IMR-90 (cell line): ENCODE measurements at regions not wholly inside any gene's neighbourhood (a gene's known extent, or its start where the extent isn't known, plus 50 kb on each side); places are given as distances from the start of the nearest gene placed in this dataset.

Source experiments
- ATAC-seq: fragments of 200-7000 bp; cut with Tn5 transposase; 2 replicates; pipeline ENCODE4 v1.9.1; 2020; ENCODE audit warnings: low read depth, mild to moderate bottlenecking, moderate library complexity
- BruUV-seq: library from RNA; stranded (reverse); fragments of 400-500 nt; replicated peaks from 2 replicates; lab custom pipeline; 2021; lab: Mats Ljungman, UMichigan
- CTCF ChIA-PET: fragments of 300-600 bp; formaldehyde crosslinking; extraction: SDS; loops from one replicate; lab custom pipeline; 2021; ENCODE audit warnings: antibody characterized with exemption; lab: Yijun Ruan, JAX
- POLR2A ChIA-PET: fragments of 300-600 bp; sonication (Branson Sonifier 250); formaldehyde crosslinking; loops from one replicate; lab custom pipeline; 2022; ENCODE audit warnings: antibody characterized with exemption; ENCODE audit not compliant: unreplicated experiment; lab: Charles Lee
- DNase-seq: peaks from one replicate; pipeline ENCODE4 v3.0.0; 2013
- H2AFZ ChIP-seq: replicated peaks from 2 replicates; pipeline ENCODE3; 2013; ENCODE audit warnings: low read length, mild to moderate bottlenecking; ENCODE audit not compliant: poor library complexity
- H2AK5ac ChIP-seq: 2 replicates; pipeline ENCODE4 v1.6.1; 2013; ENCODE audit warnings: low read depth, low read length, inconsistent platforms
- H2AK9ac ChIP-seq: replicated peaks from 2 replicates; pipeline ENCODE3; 2013; ENCODE audit warnings: mild to moderate bottlenecking, low read depth, low read length, moderate library complexity; ENCODE audit not compliant: poor library complexity
- H2BK120ac ChIP-seq: 2 replicates; pipeline ENCODE4 v1.6.1; 2013; ENCODE audit warnings: low read depth, low read length, inconsistent platforms
- H2BK15ac ChIP-seq: 3 replicates; pipeline ENCODE4 v1.6.1; 2013; ENCODE audit warnings: low read depth, low read length, inconsistent platforms
- H2BK20ac ChIP-seq: 2 replicates; pipeline ENCODE4 v1.6.1; 2013; ENCODE audit warnings: low read depth, mild to moderate bottlenecking, inconsistent platforms, low read length, moderate library complexity
- H2BK5ac ChIP-seq: 2 replicates; pipeline ENCODE4 v1.6.1; 2013; ENCODE audit warnings: mild to moderate bottlenecking, low read depth, low read length, inconsistent platforms; ENCODE audit not compliant: poor library complexity, severe bottlenecking
- H3K14ac ChIP-seq: replicated peaks from 2 replicates; pipeline ENCODE4 v1.6.1; 2013; ENCODE audit warnings: low read depth, low read length, inconsistent platforms
- H3K18ac ChIP-seq: 2 replicates; pipeline ENCODE4 v1.6.1; 2013; ENCODE audit warnings: low read depth, low read length, control low read depth
- H3K23ac ChIP-seq: 2 replicates; pipeline ENCODE4 v1.6.1; 2013; ENCODE audit warnings: low read depth, low read length, inconsistent platforms
- H3K27ac ChIP-seq: 2 replicates; pipeline ENCODE4 v1.5.1; 2013; ENCODE audit warnings: mild to moderate bottlenecking, control low read depth, low read length; ENCODE audit not compliant: insufficient read depth
- H3K27me3 ChIP-seq: 2 replicates; pipeline ENCODE4 v1.6.1; 2013; ENCODE audit warnings: low read length; ENCODE audit not compliant: control insufficient read depth, insufficient read depth
- H3K36me3 ChIP-seq: 2 replicates; pipeline ENCODE4 v1.6.1; 2013; ENCODE audit warnings: low read length, mixed read lengths; ENCODE audit not compliant: control insufficient read depth, insufficient read depth
- H3K4ac ChIP-seq: 2 replicates; pipeline ENCODE4 v1.6.1; 2013; ENCODE audit warnings: low read depth, low read length, inconsistent platforms
- H3K4me1 ChIP-seq: 2 replicates; pipeline ENCODE4 v1.6.1; 2013; ENCODE audit warnings: low read length, mixed read lengths; ENCODE audit not compliant: control insufficient read depth, insufficient read depth
- H3K4me2 ChIP-seq: 2 replicates; pipeline ENCODE4 v1.6.1; 2013; ENCODE audit warnings: low read depth, mild to moderate bottlenecking, control low read depth, low read length, moderate library complexity
- H3K4me3 ChIP-seq: 2 replicates; pipeline ENCODE4 v1.5.1; 2013; ENCODE audit warnings: low read depth, mild to moderate bottlenecking, control low read depth, low read length, moderate library complexity; ENCODE audit not compliant: insufficient read depth
- H3K56ac ChIP-seq: 2 replicates; pipeline ENCODE4 v1.6.1; 2013; ENCODE audit warnings: low read length, inconsistent platforms; ENCODE audit not compliant: insufficient read depth; ENCODE audit errors: extremely low read depth
- H3K79me1 ChIP-seq, 2 experiments: 2 replicates each; pipeline ENCODE4 v1.6.1; 2013; ENCODE audit warnings: low read length in 2 of 2, inconsistent platforms in 1 of 2, low read depth in 1 of 2
- H3K9ac ChIP-seq: 2 replicates; pipeline ENCODE4 v1.6.1; 2013; ENCODE audit warnings: low read depth, low read length, control low read depth
- H3K9me1 ChIP-seq: 2 replicates; pipeline ENCODE4 v1.6.1; 2013; ENCODE audit warnings: low read length, inconsistent platforms; ENCODE audit not compliant: insufficient read depth
- H3K9me3 ChIP-seq: 2 replicates; pipeline ENCODE4 v1.6.1; 2013; ENCODE audit warnings: low read length; ENCODE audit not compliant: control insufficient read depth, insufficient read depth
- H4K20me1 ChIP-seq: 2 replicates; pipeline ENCODE4 v1.6.1; 2013; ENCODE audit warnings: low read length, inconsistent platforms; ENCODE audit not compliant: insufficient read depth
- H4K5ac ChIP-seq: 2 replicates; pipeline ENCODE4 v1.6.1; 2013; ENCODE audit warnings: mild to moderate bottlenecking, low read depth, low read length, control low read depth
- H4K8ac ChIP-seq, 2 experiments: 2 replicates each; pipeline ENCODE4 v1.6.1; 2013; ENCODE audit warnings: low read depth in 2 of 2, low read length in 2 of 2, control low read depth in 1 of 2, inconsistent platforms in 1 of 2
- H4K91ac ChIP-seq: 2 replicates; pipeline ENCODE4 v1.6.1; 2013; ENCODE audit warnings: low read depth, low read length, inconsistent platforms; ENCODE audit not compliant: insufficient read depth
- CEBPB ChIP-seq: IDR thresholded peaks from 2 replicates; pipeline ENCODE4 v1.6.1; 2012; ENCODE audit warnings: low read depth, low read length, improper control_type of control experiment
- WGBS, 2 experiments: methylation state at CpG; one replicate each; pipeline versions ENCODE4 v1.1.5 to v1.1.7; 2013; ENCODE audit warnings: missing lambda C conversion rate in 2 of 2; ENCODE audit not compliant: insufficient read length in 1 of 2; ENCODE audit errors: extremely low coverage in 2 of 2; 5-methylcytosine and 5-hydroxymethylcytosine counted together
- dilution Hi-C: fragments of 300-500 bp; cut with HindIII; formaldehyde crosslinking; loops from one replicate; pipeline ENCODE4 v1.14.3; 2018; ENCODE audit warnings: low sequenced_read_pairs; ENCODE audit not compliant: unreplicated experiment
- in situ Hi-C: fragments of 300-500 bp; cut with MboI; formaldehyde crosslinking; loops from 3 replicates; pipeline ENCODE4 v1.14.3; 2019; ENCODE audit warnings: low sequenced_read_pairs, inconsistent platforms, mixed read lengths
- intact Hi-C: fragments of 100-400 bp; cut with micrococcal nuclease; formaldehyde crosslinking; loops from 2 replicates; pipeline ENCODE4 v1.10.0; 2022
- TF ChIP-seq, protein P1 (sequence below): fragments of 150-350 bp; IDR thresholded peaks from 2 replicates; pipeline ENCODE4 v1.6.1; 2017; ENCODE audit warnings: mild to moderate bottlenecking, antibody characterized with exemption, low read length, low read depth

- WGBS, 2 experiments = 67% methylated on average over 1 of the region's 4 CpGs; no CpG with 5 or more reads in 1 of the 2 experiments
- intact Hi-C loops (no loop called here), in situ Hi-C loops (no loop called here), dilution Hi-C loops (no loop called here)
- no peak overlapping the region for H4K8ac ChIP-seq
- no peak overlapping the region for H2BK15ac ChIP-seq
- no peak overlapping the region for H3K4me3 ChIP-seq
- no peak overlapping the region for H4K5ac ChIP-seq
- no TSS peak for BruUV-seq
- H3K18ac ChIP-seq = no peak overlapping the region
- H3K56ac ChIP-seq = no peak overlapping the region
- no peak overlapping the region for H2BK120ac ChIP-seq
- peaks cover 5% of the 10 kb centered on the region for H3K9me3 ChIP-seq
- DNase-seq (no peak), ATAC-seq (no peak)
- no peak overlapping the region for H3K14ac ChIP-seq
- H3K9ac ChIP-seq = no peak overlapping the region
- no peaks in the 10 kb centered on the region for H4K20me1 ChIP-seq
- H3K27ac ChIP-seq = no peak overlapping the region
- H3K9me1 ChIP-seq = no peaks in the 10 kb centered on the region
- H4K91ac ChIP-seq = no peak overlapping the region
- no peak overlapping the region for H2BK5ac ChIP-seq
- H3K27me3 ChIP-seq = no peaks in the 10 kb centered on the region; the same call in 1 of the 2 replicates
- H2AK5ac ChIP-seq = no peak overlapping the region
- H2AK9ac ChIP-seq = no peak overlapping the region
- H3K4me2 ChIP-seq = no peak overlapping the region
- TF ChIP-seq CEBPB = peak; percentile 33
- TF ChIP-seq, protein P1, sequence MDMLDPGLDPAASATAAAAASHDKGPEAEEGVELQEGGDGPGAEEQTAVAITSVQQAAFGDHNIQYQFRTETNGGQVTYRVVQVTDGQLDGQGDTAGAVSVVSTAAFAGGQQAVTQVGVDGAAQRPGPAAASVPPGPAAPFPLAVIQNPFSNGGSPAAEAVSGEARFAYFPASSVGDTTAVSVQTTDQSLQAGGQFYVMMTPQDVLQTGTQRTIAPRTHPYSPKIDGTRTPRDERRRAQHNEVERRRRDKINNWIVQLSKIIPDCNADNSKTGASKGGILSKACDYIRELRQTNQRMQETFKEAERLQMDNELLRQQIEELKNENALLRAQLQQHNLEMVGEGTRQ = no peak
- ChIA-PET CTCF (no interaction called here), POLR2A (no interaction called here)
- no peaks in the 10 kb centered on the region for H3K79me1 ChIP-seq
- no peak overlapping the region for H3K4ac ChIP-seq
- no peaks in the 10 kb centered on the region for H3K36me3 ChIP-seq
- H3K4me1 ChIP-seq = no peaks in the 10 kb centered on the region
- no peak overlapping the region for H3K23ac ChIP-seq
- H2BK20ac ChIP-seq = no peak overlapping the region
- H2AFZ ChIP-seq = no peak overlapping the region
Measured at GRCh38 chr12:115620816-115621215, 656.7 kb downstream of the MED13L start.
